Activated CD4-positive, alpha-beta T cell treated with anti-CD3 and anti-CD28 coated beads, Interleukin-2, amount 50 U/mL, for 24 hours (primary cell): ENCODE measurements at regions not wholly inside any gene's neighbourhood (a gene's known extent, or its start where the extent isn't known, plus 50 kb on each side); places are given as distances from the start of the nearest gene placed in this dataset.

Experiments
- DNase-seq, 2 donors: peaks; one replicate each; pipeline ENCODE4 v3.0.0-alpha.2; 2020; ENCODE audit warnings: low read depth in 1 of 2, low spot score in 1 of 2

- no peak for DNase-seq
Observed at GRCh38 chr3:64318668-64319271, 93.5 kb upstream of the PRICKLE2 start.

GRCh38 chr3:64318001-64318400 lies 92.7 kb upstream of the PRICKLE2 start:
- DNase-seq: no peak

- DNase-seq: no peak
Observed at GRCh38 chr3:64316971-64317370, 91.7 kb upstream of the PRICKLE2 start.

- DNase-seq: no peak
Observed at GRCh38 chr3:64311424-64312061, 86.3 kb upstream of the PRICKLE2 start.

GRCh38 chr3:64308931-64309330 lies 83.7 kb upstream of the PRICKLE2 start:
- no peak for DNase-seq

- no peak for DNase-seq
Observed at GRCh38 chr3:64306745-64307144, 81.5 kb upstream of the PRICKLE2 start.

GRCh38 chr3:64305731-64306130 lies 80.5 kb upstream of the PRICKLE2 start:
- no peak for DNase-seq

- no peak for DNase-seq
Observed at GRCh38 chr3:64304828-64305410, 79.7 kb upstream of the PRICKLE2 start.

GRCh38 chr3:64303881-64304280 lies 78.6 kb upstream of the PRICKLE2 start:
- DNase-seq: no peak

- no peak for DNase-seq
Observed at GRCh38 chr3:64303401-64303800, 78.1 kb upstream of the PRICKLE2 start.

GRCh38 chr3:64301476-64301875 lies 76.2 kb upstream of the PRICKLE2 start:
- DNase-seq: no peak

- no peak for DNase-seq
Observed at GRCh38 chr3:64300790-64301423, 75.6 kb upstream of the PRICKLE2 start.

- DNase-seq: no peak
Observed at GRCh38 chr3:64299206-64299605, 73.9 kb upstream of the PRICKLE2 start.

GRCh38 chr3:64297563-64297962 lies 72.3 kb upstream of the PRICKLE2 start:
- DNase-seq: no peak

- no peak for DNase-seq
Observed at GRCh38 chr3:64295594-64295993, 70.3 kb upstream of the PRICKLE2 start.

GRCh38 chr3:64294771-64295170 lies 69.5 kb upstream of the PRICKLE2 start:
- DNase-seq: no peak

- DNase-seq: no peak
Observed at GRCh38 chr3:64293121-64293520, 67.9 kb upstream of the PRICKLE2 start.

GRCh38 chr3:64291956-64292355 lies 66.7 kb upstream of the PRICKLE2 start:
- no peak for DNase-seq

GRCh38 chr3:64291345-64291744 lies 66.1 kb upstream of the PRICKLE2 start:
- no peak for DNase-seq

GRCh38 chr3:64290864-64291263 lies 65.6 kb upstream of the PRICKLE2 start:
- DNase-seq: no peak

GRCh38 chr3:64290161-64290560 lies 64.9 kb upstream of the PRICKLE2 start:
- DNase-seq: no peak

GRCh38 chr3:64289622-64290021 lies 64.4 kb upstream of the PRICKLE2 start:
- no peak for DNase-seq
